ENCODE measurements at regions not wholly inside any gene's neighbourhood (a gene's known extent, or its start where the extent isn't known, plus 50 kb on each side); places are given as distances from the start of the nearest gene placed in this dataset.

- no peak for DNase-seq
These were observed 1279.3 kb downstream of the BRD1 start for GRCh38 chr22:48548391-48548790.

GRCh38 chr22:48547971-48548370 is 1279.7 kb downstream of the BRD1 start:
- DNase-seq, result no peak

DNA sequence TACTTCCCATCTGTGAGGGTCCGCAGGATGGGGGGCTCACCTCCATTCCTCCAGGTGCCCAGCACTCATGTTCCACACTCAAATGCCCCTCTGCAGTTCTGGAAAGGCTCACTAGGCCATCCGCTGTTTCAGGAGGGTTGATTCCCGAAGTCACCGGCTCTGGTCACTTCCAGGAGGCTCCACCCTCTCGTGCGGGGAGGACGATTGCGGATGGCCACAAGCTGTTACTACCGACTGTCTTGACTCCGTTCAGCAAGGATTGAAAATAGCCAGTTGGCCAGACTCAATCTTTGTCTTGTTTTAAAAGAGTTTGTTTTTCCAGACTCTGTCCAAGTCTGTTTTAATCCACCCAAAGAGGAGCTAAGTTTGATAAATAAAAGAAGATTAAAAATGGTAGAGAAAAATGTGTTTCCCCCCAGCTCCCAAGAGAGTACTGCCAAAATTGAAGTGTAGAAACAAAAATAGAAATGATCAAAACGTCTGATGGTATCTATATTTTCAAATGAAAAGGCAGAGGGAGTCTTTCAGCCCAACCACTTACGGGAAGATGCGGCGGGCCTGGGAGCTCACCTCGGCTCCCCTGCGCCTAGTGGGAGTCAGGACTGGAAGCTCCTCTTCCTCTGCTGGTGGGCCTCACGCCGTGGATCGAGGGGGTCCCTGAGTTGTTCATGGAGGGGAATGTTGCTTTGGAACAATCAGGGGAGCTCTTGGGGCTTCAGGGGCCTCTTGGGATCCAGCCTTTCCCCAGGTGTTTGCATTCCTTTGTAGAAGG is 1280.8 kb downstream of the BRD1 start:
- DNase-seq, result no peak

DNA sequence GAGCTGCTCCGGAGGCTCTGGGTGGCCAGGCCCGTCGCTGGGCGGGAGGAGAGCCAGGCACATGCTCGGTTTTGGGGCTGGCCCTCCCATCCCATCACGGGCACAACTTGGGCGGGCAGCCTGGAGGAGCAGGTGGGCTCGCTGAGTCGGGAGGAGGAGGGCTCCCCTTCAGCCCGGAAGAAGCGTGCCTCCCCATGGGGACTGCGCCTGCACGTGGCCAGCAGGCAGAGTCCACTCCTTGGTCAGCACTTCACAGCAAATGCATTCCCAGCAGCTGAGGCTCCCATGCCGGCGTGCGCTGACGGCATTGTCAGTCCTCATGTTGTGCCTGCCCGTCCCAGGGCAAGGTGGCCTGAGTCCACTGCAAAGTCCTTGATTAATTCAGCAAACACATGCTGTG is 1281.7 kb downstream of the BRD1 start:
- no peak for DNase-seq

DNA sequence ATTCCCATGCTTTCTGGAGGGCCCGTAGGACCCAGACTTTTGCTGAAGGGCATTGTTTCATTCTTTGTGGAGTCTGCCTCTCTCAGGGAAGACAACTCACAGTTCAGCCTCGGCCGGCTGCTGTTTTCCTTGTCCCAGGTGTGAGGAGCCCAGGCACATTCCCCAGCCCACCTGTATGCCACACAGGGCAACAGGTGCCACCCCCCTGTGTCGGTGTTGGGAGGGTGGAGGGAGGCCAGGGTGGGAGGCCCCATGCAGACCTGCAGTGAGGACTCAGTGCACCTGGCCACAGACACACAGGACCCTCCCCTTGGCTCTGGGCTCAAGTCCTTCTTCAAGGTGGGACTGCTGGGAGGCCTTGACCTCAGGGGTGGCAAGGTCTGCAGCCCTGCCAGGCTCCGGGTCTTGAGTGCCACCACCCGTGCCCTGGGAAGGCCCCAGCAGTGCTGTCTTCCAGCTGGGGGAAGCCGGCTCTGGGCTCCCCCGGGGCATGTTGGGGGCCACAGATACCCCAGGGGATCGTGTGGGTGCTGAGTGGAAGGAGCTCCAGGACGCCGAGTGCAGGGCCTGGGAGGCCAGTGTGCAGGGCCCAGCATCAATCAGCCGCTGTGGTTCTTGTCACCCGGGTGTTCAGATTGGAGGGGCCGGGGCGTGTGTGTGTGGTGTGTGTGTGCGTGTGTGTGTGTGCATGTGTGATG is 1286.1 kb downstream of the BRD1 start:
- no peak for DNase-seq

- no peak for DNase-seq
These were observed 1288.4 kb downstream of the BRD1 start for GRCh38 chr22:48539261-48539660.

GRCh38 chr22:48538291-48538820 is 1289.3 kb downstream of the BRD1 start:
- DNase-seq, result no peak

- DNase-seq, result no peak
These were observed 1290.4 kb downstream of the BRD1 start for GRCh38 chr22:48537343-48537680.

GRCh38 chr22:48536541-48537342 is 1290.9 kb downstream of the BRD1 start:
- peak; percentile 48 for DNase-seq

DNA sequence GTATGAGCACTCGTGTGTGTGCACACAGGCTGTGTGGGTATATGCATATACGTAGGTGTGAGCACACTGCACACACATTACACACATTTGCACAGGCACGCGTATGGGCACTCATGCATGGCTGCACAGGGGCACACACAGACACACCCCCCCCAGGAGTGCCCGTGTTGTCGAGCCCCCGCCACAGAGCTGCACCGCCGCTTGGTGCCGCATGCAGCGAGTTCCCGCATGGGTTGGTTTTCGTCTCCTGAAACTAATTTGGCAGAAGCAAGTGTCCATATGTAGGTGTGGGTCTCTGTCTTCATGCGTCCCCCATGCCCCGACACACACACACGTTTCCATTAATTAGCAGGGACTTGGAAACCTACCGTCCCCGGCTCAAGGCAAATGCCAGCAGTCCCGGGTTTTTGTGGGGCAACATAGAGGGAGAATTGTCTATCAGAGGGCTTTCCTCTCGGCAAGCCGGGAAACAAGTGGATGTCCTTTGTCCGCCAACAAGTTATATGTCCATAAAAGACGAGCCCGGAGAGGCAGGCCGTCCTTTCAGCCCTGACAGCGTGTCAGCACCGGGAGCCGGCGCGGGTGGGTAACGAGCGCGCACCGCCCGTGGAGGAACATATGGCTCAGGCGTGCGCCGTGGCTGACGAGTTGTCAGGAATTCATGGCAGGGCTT is 1291.7 kb downstream of the BRD1 start:
- no peak for DNase-seq

DNA sequence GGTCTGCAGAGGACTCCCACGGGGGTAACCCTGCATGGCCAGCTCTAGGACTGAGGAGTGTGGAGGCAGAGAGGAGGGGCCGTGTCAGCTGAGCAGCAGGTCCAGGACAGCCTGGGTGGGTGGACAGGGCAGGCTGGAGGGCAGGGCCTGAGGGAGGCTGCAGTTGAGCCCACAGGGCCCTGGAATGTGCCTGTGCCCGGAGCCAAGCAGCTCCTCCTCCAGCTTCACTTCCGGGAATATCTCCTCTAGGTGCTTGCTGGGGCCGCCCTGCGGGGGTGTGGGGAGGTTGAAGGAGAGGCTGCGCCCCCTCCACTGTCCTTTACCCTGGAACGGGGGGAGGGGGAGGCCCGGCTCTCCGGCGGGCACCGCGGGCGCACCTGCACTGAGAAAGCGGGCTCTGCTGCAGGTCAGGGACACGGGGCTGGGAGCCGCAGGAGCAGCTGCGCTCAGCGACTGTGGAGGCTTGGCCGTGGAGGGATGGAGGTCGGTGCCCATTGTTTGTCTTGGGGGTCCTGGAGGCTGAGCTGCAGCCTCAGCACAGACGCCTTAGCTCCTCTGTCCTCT is 1293.2 kb downstream of the BRD1 start:
- DNase-seq, result no peak

GRCh38 chr22:48532986-48533385 is 1294.7 kb downstream of the BRD1 start:
- no peak for DNase-seq

- DNase-seq, result no peak
These were observed 1295.8 kb downstream of the BRD1 start for GRCh38 chr22:48531761-48532435.

DNA sequence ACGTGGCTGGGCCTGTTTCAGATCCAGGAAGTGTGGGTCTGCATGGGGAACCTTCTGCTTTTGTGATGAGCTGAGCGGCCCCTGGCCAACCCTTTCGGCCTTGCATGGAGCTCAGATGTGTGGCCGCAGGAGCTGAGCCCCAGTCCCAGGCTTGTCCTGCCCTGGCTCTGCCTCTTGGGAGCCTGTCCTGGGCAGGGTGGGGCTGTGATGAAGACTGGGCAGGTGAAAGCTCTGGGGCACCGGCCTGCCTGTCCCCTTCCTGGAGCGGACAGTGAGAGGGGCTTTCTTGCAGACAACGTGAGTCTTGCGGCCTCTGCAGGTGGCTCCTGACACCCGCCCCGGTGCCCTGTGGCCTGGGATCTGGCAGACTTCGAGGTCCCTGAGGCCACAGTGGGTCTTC is 1296.6 kb downstream of the BRD1 start:
- DNase-seq, result no peak

DNA sequence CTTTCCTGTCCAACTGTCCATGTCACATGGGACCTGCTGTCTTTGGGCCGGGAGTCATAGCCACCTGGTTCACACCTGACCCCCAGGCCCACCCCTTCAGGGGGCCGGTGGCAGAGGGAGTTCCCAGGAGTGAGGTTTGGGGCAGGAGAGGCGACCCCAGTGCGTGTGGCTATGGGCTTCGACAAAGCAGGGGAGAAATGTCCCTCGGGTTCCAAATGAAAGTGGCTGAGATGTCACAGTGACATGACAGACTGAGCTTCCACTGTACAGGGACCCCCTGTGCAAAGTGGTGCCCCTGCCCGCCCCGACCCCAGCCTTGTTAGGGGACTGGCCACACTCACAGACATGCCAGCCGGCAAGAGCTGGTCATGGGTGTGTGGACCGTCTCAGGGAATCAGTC is 1297.0 kb downstream of the BRD1 start:
- DNase-seq, result no peak

DNA sequence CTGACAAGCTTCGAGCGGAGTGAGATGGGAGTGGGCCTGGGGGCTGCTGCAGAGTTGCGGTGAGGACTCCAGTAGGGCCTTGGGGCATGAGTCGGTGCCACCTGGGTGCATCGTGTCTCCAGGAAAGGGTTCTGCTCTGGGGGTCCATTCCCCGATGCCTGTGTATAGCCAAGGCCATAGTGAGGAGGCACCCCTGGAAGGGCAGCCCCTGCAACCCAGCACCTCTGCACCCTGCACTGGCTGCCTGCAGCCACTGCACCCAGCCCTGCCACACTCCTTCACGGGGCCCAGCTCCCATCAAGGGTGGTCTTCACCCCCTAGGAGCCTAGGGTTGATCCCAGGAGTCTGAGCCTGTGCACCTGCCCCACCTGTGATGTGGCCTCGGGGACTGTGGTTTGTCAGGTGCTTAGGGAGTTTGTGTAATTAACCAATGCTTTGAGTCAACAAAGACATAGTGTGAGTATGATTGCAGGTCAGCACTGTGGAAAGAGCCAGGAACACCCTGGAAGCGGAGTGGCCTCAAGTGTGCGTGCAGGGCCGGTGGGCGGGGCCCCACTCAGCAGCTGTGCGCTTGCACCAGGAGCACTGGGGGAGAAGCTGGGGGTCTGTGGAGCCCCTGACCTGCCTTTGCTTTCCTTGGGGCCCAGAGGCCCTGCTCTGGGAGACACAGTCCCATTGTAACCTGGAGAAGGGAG is 1299.3 kb downstream of the BRD1 start:
- DNase-seq, result no peak

GRCh38 chr22:48523761-48524160 is 1303.9 kb downstream of the BRD1 start:
- no peak for DNase-seq

GRCh38 chr22:48523091-48523490 is 1304.6 kb downstream of the BRD1 start:
- no peak for DNase-seq

DNA sequence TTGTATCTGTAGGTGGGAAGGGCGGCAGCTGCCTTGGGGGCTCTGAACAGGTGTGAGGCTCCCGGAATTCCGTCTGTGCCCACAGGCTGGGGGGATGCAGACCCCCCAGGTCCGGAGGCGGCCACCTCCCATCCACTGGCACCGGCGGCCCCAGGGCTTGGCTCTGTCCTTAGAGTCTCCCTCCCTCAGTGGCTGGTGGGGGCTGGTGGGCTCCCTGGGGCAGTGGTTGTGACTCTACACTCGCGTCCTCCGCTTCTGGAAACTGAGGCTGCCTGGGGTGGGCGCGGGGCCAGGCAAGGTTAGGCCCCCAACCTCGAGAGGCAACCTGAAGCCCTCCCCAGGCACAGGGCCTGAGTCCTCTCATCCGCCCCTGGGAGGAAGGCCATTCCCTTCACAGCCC is 1305.4 kb downstream of the BRD1 start:
- DNase-seq, result no peak

DNA sequence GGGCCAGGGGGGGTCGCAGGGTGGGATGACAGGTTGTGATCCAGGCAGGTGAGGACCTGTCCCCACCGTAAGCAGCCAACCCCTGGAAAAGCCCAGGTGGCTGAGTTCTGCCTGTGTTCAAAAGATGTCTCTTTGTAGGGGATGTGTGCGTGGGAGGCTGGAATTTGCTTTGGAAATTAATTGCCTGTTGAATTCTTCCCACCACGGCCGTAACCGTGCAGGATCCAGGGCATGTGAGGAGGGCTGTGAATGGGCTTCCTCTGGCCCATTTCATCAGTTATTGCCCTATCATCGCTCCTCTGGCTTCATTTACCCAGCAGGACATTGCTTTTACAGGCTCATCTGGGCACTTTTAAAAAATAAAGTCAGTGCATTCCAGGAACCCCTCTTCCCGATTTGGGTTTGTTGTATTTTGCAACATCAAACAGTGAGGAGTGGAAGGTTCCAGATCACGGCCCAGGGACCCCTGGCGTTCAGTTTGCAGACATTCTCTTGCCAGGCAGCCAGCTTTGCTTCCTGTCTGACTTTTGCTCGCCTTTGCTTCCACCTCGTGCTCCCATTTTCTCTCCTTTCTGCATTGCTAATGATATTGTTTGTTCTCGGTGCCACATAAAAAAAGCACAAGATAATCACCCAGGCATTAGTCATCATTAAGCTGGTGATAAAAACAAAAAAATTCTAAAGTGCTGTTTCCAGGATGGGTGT is 1306.6 kb downstream of the BRD1 start:
- DNase-seq, result no peak

- no peak for DNase-seq
These were observed 1307.5 kb downstream of the BRD1 start for GRCh38 chr22:48520207-48520606.
